Endothelial cell of umbilical vein (primary cell): ENCODE measurements at regions not wholly inside any gene's neighbourhood (a gene's known extent, or its start where the extent isn't known, plus 50 kb on each side); places are given as distances from the start of the nearest gene placed in this dataset.

Source experiments
- BruUV-seq: library from RNA; stranded (reverse); fragments of 400-500 nt; replicated peaks from 2 replicates; lab custom pipeline; 2021; lab: Mats Ljungman, UMichigan
- CTCF ChIA-PET: fragments of 300-600, 350-600 bp; sonication (Branson Sonifier 250); formaldehyde crosslinking; loops from one replicate; lab custom pipeline; 2021; ENCODE audit warnings: antibody characterized with exemption, inconsistent platforms; lab: Charles Lee
- POLR2A ChIA-PET: fragments of 300-600, 350-600 bp; sonication (Branson Sonifier 250); formaldehyde crosslinking; loops from one replicate; lab custom pipeline; 2021; ENCODE audit warnings: antibody characterized with exemption, inconsistent platforms; lab: Charles Lee
- DNase-seq: peaks from one replicate; pipeline ENCODE4 v3.0.0-alpha.2; 2011; ENCODE audit warnings: low read depth, low spot score
- FAIRE-seq: peaks from 2 replicates; lab custom pipeline; 2011; peaks lifted over from hg19 to GRCh38; lab: Jason Lieb, UNC
- H2AFZ ChIP-seq: 2 replicates; pipeline ENCODE4 v1.6.0; 2012; ENCODE audit warnings: low read depth, low read length, control low read depth, inconsistent platforms
- H3K27ac ChIP-seq: 2 replicates; pipeline ENCODE4 v1.5.1; 2011; ENCODE audit warnings: low read depth, mild to moderate bottlenecking, control low read depth, low read length, moderate library complexity; ENCODE audit not compliant: insufficient read depth
- H3K27me3 ChIP-seq, 2 experiments: 2 replicates each; pipeline versions ENCODE4 v1.6.0 to v1.6.1; 2011; ENCODE audit warnings: low read length in 2 of 2, mixed read lengths in 1 of 2; ENCODE audit not compliant: control insufficient read depth in 2 of 2, insufficient read depth in 2 of 2
- H3K36me3 ChIP-seq, 2 experiments: 2 replicates in 1 of 2; 3 replicates in 1 of 2; pipeline ENCODE4 v1.5.1; 2011; ENCODE audit warnings: low read length in 2 of 2, mild to moderate bottlenecking in 1 of 2, moderate library complexity in 1 of 2; ENCODE audit not compliant: control insufficient read depth in 2 of 2, insufficient read depth in 2 of 2; ENCODE audit errors: extremely low read depth in 1 of 2
- H3K4me1 ChIP-seq: 3 replicates; pipeline ENCODE4 v1.5.1; 2011; ENCODE audit warnings: mild to moderate bottlenecking, low read length; ENCODE audit not compliant: control insufficient read depth, insufficient read depth; ENCODE audit errors: extremely low read depth
- H3K4me2 ChIP-seq: 2 replicates; pipeline ENCODE4 v1.6.1; 2011; ENCODE audit warnings: low read length, control low read depth, mixed read lengths; ENCODE audit not compliant: insufficient read depth
- H3K4me3 ChIP-seq, 3 experiments: fragments of 200-600 bp in 1 of 3; sonication (generic), shearing (Covaris generic) in 1 of 3; replicated peaks in 1 of 3; 2 replicates each; pipeline ENCODE4 v1.5.1; 2011 to 2016; ENCODE audit warnings: control low read depth in 3 of 3, low read length in 3 of 3, mild to moderate bottlenecking in 2 of 3, inconsistent platforms in 1 of 3, low read depth in 1 of 3, moderate library complexity in 1 of 3; ENCODE audit not compliant: insufficient read depth in 1 of 3
- H3K79me2 ChIP-seq: 2 replicates; pipeline ENCODE4 v1.6.0; 2012; ENCODE audit warnings: low read length, inconsistent platforms; ENCODE audit not compliant: control insufficient read depth, insufficient read depth
- H3K9ac ChIP-seq: replicated peaks from 2 replicates; pipeline ENCODE3; 2011; ENCODE audit warnings: low read length, control low read depth; ENCODE audit not compliant: insufficient read depth; ENCODE audit errors: extremely low read depth
- H3K9me1 ChIP-seq: replicated peaks from 3 replicates; pipeline ENCODE4 v1.6.0; 2011; ENCODE audit warnings: mild to moderate bottlenecking, low read length; ENCODE audit not compliant: control insufficient read depth, insufficient read depth; ENCODE audit errors: extremely low read depth
- H3K9me3 ChIP-seq: replicated peaks from 2 replicates; pipeline ENCODE4 v1.5.1; 2012; ENCODE audit warnings: low read length, inconsistent platforms; ENCODE audit not compliant: control insufficient read depth, insufficient read depth
- H4K20me1 ChIP-seq: replicated peaks from 2 replicates; pipeline ENCODE3; 2011; ENCODE audit warnings: mild to moderate bottlenecking, low read length; ENCODE audit not compliant: control insufficient read depth, insufficient read depth; ENCODE audit errors: extremely low read depth
- EZH2 ChIP-seq: IDR thresholded peaks from 2 replicates; pipeline ENCODE4 v1.6.1; 2012; ENCODE audit warnings: borderline replicate concordance, low read depth, mild to moderate bottlenecking, moderate library complexity, low read length, inconsistent platforms; ENCODE audit not compliant: severe bottlenecking
- FOS ChIP-seq: IDR thresholded peaks from 2 replicates; pipeline ENCODE4 v1.6.1; 2011; ENCODE audit warnings: mild to moderate bottlenecking, low read length, moderate library complexity, borderline replicate concordance; ENCODE audit not compliant: insufficient read depth
- GATA2 ChIP-seq: IDR thresholded peaks from 2 replicates; pipeline ENCODE4 v1.7.0; 2011; ENCODE audit warnings: low read depth, mild to moderate bottlenecking, moderate library complexity, mixed read lengths, low read length; ENCODE audit not compliant: insufficient read length, insufficient read depth
- JUN ChIP-seq: IDR thresholded peaks from 2 replicates; pipeline ENCODE4 v1.6.1; 2011; ENCODE audit warnings: borderline replicate concordance, low read depth; ENCODE audit not compliant: insufficient read length, insufficient read depth
- MAX ChIP-seq: IDR thresholded peaks from 2 replicates; pipeline ENCODE4 v1.6.1; 2011; ENCODE audit not compliant: insufficient read depth, insufficient read length
- MYC ChIP-seq: IDR thresholded peaks from one replicate; pipeline ENCODE4 v1.6.1; 2011; ENCODE audit warnings: mild to moderate bottlenecking, low read depth, low read length
- POLR2A ChIP-seq: IDR thresholded peaks from 2 replicates; pipeline ENCODE4 v1.6.1; 2012; ENCODE audit warnings: low read depth, mild to moderate bottlenecking, control low read depth, low read length
- POLR2AphosphoS5 ChIP-seq: IDR thresholded peaks from 2 replicates; pipeline ENCODE4 v1.6.1; 2012; ENCODE audit warnings: low read depth, mild to moderate bottlenecking, control low read depth, low read length, moderate library complexity; ENCODE audit not compliant: insufficient read depth
- dilution Hi-C: fragments of 300-500 bp; cut with MboI; formaldehyde crosslinking; loops from one replicate; pipeline ENCODE4 v1.15.0; 2019; ENCODE audit warnings: low sequenced_read_pairs; ENCODE audit not compliant: extremely low pct_ligation_motif_present
- intact Hi-C: fragments of 100-400 bp; cut with micrococcal nuclease; formaldehyde crosslinking; loops from one replicate; pipeline ENCODE4 v1.10.0; 2022
- TF ChIP-seq, protein P1 (sequence below), 2 donors: IDR thresholded peaks; 1 replicate in 1 of 2; 2 replicates in 1 of 2; pipeline ENCODE4 v1.5.1; 2011; ENCODE audit warnings: low read length in 2 of 2, mild to moderate bottlenecking in 2 of 2, moderate library complexity in 2 of 2, control low read depth in 1 of 2, inconsistent platforms in 1 of 2, low read depth in 1 of 2; ENCODE audit not compliant: insufficient read depth in 1 of 2; ENCODE audit errors: extremely low read depth in 1 of 2

GRCh38 chr4:163693211-163693610 is 198.7 kb downstream of the TMA16 start:
- DNase-seq (no peak), FAIRE-seq (no peak)
- no peak overlapping the region for H3K4me3 ChIP-seq
- H3K4me2 ChIP-seq = no peak overlapping the region
- BruUV-seq = no TSS peak
- no peaks in the 10 kb centered on the region for H3K36me3 ChIP-seq
- H3K9ac ChIP-seq = no peak overlapping the region
- no peaks in the 10 kb centered on the region for H4K20me1 ChIP-seq
- dilution Hi-C loops = no loop called here
- ChIA-PET POLR2A (no interaction called here), CTCF (no interaction called here)
- no peak overlapping the region for H2AFZ ChIP-seq
- H3K9me1 ChIP-seq = no peaks in the 10 kb centered on the region
- TF ChIP-seq MAX (no peak), FOS (no peak), POLR2AphosphoS5 (no peak), GATA2 (no peak), MYC (no peak), POLR2A (no peak), EZH2 (no peak), JUN (no peak)
- TF ChIP-seq, protein P1, sequence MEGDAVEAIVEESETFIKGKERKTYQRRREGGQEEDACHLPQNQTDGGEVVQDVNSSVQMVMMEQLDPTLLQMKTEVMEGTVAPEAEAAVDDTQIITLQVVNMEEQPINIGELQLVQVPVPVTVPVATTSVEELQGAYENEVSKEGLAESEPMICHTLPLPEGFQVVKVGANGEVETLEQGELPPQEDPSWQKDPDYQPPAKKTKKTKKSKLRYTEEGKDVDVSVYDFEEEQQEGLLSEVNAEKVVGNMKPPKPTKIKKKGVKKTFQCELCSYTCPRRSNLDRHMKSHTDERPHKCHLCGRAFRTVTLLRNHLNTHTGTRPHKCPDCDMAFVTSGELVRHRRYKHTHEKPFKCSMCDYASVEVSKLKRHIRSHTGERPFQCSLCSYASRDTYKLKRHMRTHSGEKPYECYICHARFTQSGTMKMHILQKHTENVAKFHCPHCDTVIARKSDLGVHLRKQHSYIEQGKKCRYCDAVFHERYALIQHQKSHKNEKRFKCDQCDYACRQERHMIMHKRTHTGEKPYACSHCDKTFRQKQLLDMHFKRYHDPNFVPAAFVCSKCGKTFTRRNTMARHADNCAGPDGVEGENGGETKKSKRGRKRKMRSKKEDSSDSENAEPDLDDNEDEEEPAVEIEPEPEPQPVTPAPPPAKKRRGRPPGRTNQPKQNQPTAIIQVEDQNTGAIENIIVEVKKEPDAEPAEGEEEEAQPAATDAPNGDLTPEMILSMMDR (IDR thresholded peaks at IDR 0.05; ENCODE audit: extremely low read depth in 1 of 2, insufficient read depth in 1 of 2, low read depth in 1 of 2, low read length in 2 of 2) = no peak
- intact Hi-C loops = no loop called here
- no peaks in the 10 kb centered on the region for H3K27me3 ChIP-seq
- H3K27ac ChIP-seq = no peak overlapping the region
- H3K4me1 ChIP-seq = no peaks in the 10 kb centered on the region
- no peaks in the 10 kb centered on the region for H3K9me3 ChIP-seq
- H3K79me2 ChIP-seq = no peaks in the 10 kb centered on the region
